ENCODE measurements at regions not wholly inside any gene's neighbourhood (a gene's known extent, or its start where the extent isn't known, plus 50 kb on each side); places are given as distances from the start of the nearest gene placed in this dataset.

DNA sequence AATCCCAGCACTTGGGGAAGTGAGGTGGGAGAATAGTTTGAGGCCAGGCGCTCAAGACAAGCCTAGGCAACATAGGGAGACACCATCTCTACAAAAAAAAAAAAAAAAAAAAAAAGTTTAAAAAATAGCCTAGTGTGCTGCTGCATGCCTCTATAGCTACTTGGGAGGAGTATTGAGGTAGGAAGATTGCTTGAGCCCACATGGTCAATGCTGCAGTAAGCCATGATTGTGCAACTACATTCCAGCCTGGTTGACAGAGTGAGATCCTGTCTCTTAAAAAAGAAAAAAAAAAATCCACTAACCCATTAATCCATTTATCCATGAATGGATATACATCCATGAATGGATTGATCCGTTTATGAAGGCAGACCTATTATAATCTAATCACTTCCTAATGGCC lies 1064.6 kb upstream of the EYS start:
- no peak for FAIRE-seq
- TF ChIP-seq, protein P1, sequence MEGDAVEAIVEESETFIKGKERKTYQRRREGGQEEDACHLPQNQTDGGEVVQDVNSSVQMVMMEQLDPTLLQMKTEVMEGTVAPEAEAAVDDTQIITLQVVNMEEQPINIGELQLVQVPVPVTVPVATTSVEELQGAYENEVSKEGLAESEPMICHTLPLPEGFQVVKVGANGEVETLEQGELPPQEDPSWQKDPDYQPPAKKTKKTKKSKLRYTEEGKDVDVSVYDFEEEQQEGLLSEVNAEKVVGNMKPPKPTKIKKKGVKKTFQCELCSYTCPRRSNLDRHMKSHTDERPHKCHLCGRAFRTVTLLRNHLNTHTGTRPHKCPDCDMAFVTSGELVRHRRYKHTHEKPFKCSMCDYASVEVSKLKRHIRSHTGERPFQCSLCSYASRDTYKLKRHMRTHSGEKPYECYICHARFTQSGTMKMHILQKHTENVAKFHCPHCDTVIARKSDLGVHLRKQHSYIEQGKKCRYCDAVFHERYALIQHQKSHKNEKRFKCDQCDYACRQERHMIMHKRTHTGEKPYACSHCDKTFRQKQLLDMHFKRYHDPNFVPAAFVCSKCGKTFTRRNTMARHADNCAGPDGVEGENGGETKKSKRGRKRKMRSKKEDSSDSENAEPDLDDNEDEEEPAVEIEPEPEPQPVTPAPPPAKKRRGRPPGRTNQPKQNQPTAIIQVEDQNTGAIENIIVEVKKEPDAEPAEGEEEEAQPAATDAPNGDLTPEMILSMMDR (IDR thresholded peaks at IDR 0.05) = no peak
- intact Hi-C loops (cut with DNase I) = no loop called here

DNA sequence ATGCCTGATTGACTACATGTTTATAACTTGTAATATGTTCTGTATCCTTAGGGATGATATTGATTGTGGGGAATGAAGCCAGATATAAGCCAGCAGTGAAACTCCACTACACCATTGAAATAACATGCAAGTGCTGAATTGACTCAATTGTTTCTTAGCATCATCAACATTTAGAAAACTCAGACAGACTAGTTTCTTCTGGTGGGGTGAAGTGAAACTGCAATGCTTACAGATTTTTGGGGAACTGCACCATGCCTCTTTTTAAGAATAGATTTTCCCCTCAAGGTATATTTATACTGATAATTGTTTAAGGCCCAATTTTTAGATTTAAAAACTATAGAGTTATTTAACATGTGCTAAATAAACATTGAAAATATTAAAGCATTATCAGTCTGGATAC lies 1044.6 kb upstream of the EYS start:
- FAIRE-seq = no peak
- no peak overlapping the region for H3K4me3 ChIP-seq
- no peak for DNase-seq
- TF ChIP-seq, protein P1 (IDR thresholded peaks at IDR 0.05) = no peak
- no peaks in the 10 kb centered on the region for H3K36me3 ChIP-seq
- no peak overlapping the region for H3K27ac ChIP-seq
- ATAC-seq = no peak
- H3K27me3 ChIP-seq = no peaks in the 10 kb centered on the region
- no peaks in the 10 kb centered on the region for H3K4me1 ChIP-seq
- intact Hi-C loops (cut with DNase I) = no loop called here
- H3K9me3 ChIP-seq = no peaks in the 10 kb centered on the region

More for the DNA sequence above, 1064.6 kb upstream of the EYS start:
- H3K4me1 ChIP-seq = no peaks in the 10 kb centered on the region
- H3K27me3 ChIP-seq = no peaks in the 10 kb centered on the region
- H3K9me3 ChIP-seq = no peaks in the 10 kb centered on the region
- 32 to 63% methylated on average over 2 of the region's 2 CpGs for WGBS, 2 donors
- no peak for ATAC-seq
- no peak overlapping the region for H3K4me3 ChIP-seq
- H3K27ac ChIP-seq = no peak overlapping the region
- DNase-seq = no peak
- H3K36me3 ChIP-seq = no peaks in the 10 kb centered on the region

DNA sequence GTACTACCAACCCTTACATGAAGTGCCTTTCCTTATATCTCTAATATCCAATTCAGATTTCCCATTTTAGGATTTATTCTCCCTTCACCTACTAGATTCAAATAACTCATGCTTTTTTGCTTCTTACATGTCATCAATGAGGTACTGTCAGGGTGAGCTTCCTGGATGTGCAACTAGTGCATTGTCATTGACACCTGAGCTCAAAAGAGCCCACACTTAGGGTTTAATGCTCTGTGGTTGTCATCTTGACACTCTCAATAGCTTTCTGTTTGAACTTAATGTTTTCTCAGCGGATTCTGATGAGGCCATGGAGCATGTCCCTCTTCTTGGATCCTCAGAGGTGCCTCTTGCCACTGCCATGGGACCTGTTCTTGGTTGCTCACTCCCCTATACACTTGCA lies 1033.3 kb upstream of the EYS start:
- 26 to 30% methylated on average over 1 of the region's 1 CpG for WGBS, 2 donors
- no peak for FAIRE-seq

DNA sequence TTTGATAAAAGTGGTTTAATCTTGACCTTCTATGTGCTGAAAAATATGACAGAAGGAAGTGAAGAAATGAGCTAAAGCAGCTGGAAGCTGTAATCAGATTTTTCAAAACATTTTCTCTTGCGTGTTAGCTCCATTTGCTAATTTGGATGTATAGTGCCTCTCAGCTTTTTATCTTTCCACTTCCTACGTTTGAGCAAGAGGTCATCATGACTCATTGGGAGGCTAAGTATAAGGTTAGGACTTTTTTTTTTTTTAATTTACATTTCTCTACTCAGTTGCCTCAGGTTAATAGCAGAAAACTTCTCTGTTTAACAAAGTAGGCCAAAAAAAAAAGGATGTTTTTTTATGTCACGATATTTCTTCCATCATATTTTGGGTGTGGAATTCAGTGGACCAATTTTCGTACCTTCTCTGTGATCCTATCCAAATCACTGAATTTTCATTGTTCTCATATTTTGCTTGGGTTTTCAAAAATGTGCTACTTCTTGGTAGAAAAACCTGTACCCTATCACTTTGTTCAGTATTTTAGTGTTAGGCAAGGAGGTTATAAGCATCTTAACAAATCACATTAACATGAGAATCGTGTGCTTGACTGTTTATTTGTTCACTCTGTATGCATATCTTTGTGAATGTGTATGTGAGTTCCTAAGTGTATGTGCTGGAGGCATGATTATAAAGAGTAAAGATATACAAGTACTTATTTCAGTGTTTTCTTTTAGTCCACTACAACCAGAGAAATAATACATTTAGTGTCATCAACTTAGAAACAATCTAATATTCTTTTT lies 1028.3 kb upstream of the EYS start:
- ATAC-seq = no peak
- Histone ChIP-seq H3K27ac (no peak overlapping the region), H3K4me1 (no peaks in the 10 kb centered on the region), H3K4me3 (no peak overlapping the region), H3K27me3 (no peaks in the 10 kb centered on the region), H3K36me3 (no peaks in the 10 kb centered on the region), H3K9me3 (no peaks in the 10 kb centered on the region)
- TF ChIP-seq, protein P1 (IDR thresholded peaks at IDR 0.05) = no peak
- no peak for FAIRE-seq
- WGBS, 2 donors = 36 to 44% methylated on average over 5 of the region's 5 CpGs
- no peak for DNase-seq
- intact Hi-C loops (cut with DNase I) = no loop called here

More for the DNA sequence above, 1033.3 kb upstream of the EYS start:
- H3K27me3 ChIP-seq = no peaks in the 10 kb centered on the region
- H3K4me1 ChIP-seq = no peaks in the 10 kb centered on the region
- H3K27ac ChIP-seq = no peak overlapping the region
- TF ChIP-seq, protein P1 (IDR thresholded peaks at IDR 0.05) = no peak
- no peaks in the 10 kb centered on the region for H3K36me3 ChIP-seq
- intact Hi-C loops (cut with DNase I) = no loop called here
- no peak for ATAC-seq
- H3K4me3 ChIP-seq = no peak overlapping the region
- no peak for DNase-seq
- H3K9me3 ChIP-seq = no peaks in the 10 kb centered on the region

DNA sequence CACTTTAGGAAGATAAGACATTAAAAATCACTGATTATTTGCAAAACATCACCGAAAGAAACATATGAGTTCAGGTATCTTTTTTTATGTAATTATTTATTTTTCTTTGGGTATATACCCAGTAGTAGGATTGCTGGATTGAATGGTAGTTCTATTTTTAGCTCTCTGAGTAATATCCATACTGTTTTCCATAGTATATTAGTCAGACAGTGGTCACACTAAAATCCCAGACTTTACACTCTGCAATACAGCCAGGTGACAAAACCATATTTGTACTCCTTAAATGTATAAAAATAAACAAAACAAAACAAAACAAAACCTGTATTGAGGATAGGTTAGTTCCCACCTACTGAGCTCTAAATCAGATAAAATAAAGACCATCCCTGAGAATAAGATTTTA lies 1024.3 kb upstream of the EYS start:
- ATAC-seq (no peak), DNase-seq (no peak), FAIRE-seq (no peak)
- TF ChIP-seq, protein P1 (IDR thresholded peaks at IDR 0.05) = no peak
- no peaks in the 10 kb centered on the region for H3K4me1 ChIP-seq
- no peaks in the 10 kb centered on the region for H3K9me3 ChIP-seq
- intact Hi-C loops (cut with DNase I) = no loop called here
- no peaks in the 10 kb centered on the region for H3K36me3 ChIP-seq
- 51 to 64% methylated on average over 1 of the region's 1 CpG for WGBS, 2 donors
- H3K27me3 ChIP-seq = no peaks in the 10 kb centered on the region
- H3K4me3 ChIP-seq = no peak overlapping the region
- H3K27ac ChIP-seq = no peak overlapping the region

Measured in pancreas (tissue), 10 donors.